Muscle layer of duodenum (tissue), 2 donors: ENCODE measurements at regions not wholly inside any gene's neighbourhood (a gene's known extent, or its start where the extent isn't known, plus 50 kb on each side); places are given as distances from the start of the nearest gene placed in this dataset.
A peak's percentile ranks its signal among the peaks of the same experiment; 100 is the strongest.

Source experiments
- H3K27ac ChIP-seq: one replicate; pipeline ENCODE4 v1.7.0; 2013; ENCODE audit warnings: mild to moderate bottlenecking, low read length
- H3K27me3 ChIP-seq: one replicate; pipeline ENCODE4 v1.7.0; 2013; ENCODE audit warnings: low read depth, mild to moderate bottlenecking, control low read depth, low read length
- H3K36me3 ChIP-seq, 2 donors: one replicate each; pipeline ENCODE4 v1.7.0; 2013; ENCODE audit warnings: low read length in 2 of 2, control low read depth in 1 of 2, mild to moderate bottlenecking in 1 of 2; ENCODE audit not compliant: insufficient read depth in 2 of 2, control insufficient read depth in 1 of 2
- H3K4me1 ChIP-seq, 2 donors: one replicate each; pipeline ENCODE4 v1.7.0; 2013; ENCODE audit warnings: low read length in 2 of 2, mild to moderate bottlenecking in 2 of 2, control low read depth in 1 of 2, moderate library complexity in 1 of 2; ENCODE audit not compliant: insufficient read depth in 2 of 2, control insufficient read depth in 1 of 2
- H3K4me3 ChIP-seq, 2 donors: one replicate each; pipeline ENCODE4 v1.7.0; 2013; ENCODE audit warnings: low read length in 2 of 2, low read depth in 1 of 2, mild to moderate bottlenecking in 1 of 2
- H3K9me3 ChIP-seq, 2 donors: one replicate each; pipeline ENCODE4 v1.7.0; 2013; ENCODE audit warnings: low read length in 2 of 2, control low read depth in 1 of 2, mild to moderate bottlenecking in 1 of 2; ENCODE audit not compliant: control insufficient read depth in 1 of 2
- donor health status: healthy.

- Histone ChIP-seq H3K27ac (no peak overlapping the region), H3K27me3 (no peaks in the 10 kb centered on the region), H3K9me3 (no peaks in the 10 kb centered on the region), H3K36me3 (no peaks in the 10 kb centered on the region), H3K4me1 (no peaks in the 10 kb centered on the region), H3K4me3 (no peak overlapping the region)
Observed at GRCh38 chr11:59302991-59303390, 55.7 kb upstream of the OR5AN1 start.

- H3K36me3 ChIP-seq: no peaks in the 10 kb centered on the region
- no peaks in the 10 kb centered on the region for H3K4me1 ChIP-seq
- no peak overlapping the region for H3K4me3 ChIP-seq
- no peak overlapping the region for H3K27ac ChIP-seq
- H3K9me3 ChIP-seq: no peaks in the 10 kb centered on the region
- no peaks in the 10 kb centered on the region for H3K27me3 ChIP-seq
Observed at GRCh38 chr11:59295435-59295834, 63.3 kb upstream of the OR5AN1 start.

DNA sequence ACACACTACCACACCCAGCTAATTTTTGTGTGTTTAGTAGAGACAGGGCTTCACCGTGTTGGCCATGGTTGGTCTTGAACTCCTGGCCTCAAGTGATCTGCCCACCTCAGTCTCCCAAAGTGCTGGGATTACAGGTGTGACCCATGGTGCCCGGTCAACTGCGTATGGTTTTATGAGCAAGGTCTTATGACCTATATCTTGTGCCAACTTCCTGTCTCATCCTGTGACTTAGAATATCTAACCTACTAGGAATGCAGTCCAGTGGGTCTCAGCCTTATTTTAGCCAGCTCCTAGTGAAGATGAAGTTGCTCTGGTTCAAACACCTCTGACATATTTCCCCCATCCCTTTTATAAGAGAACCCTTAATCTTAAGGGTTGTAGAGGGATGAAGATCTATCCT, 66.1 kb upstream of the OR5AN1 start:
- Histone ChIP-seq H3K9me3 (no peaks in the 10 kb centered on the region), H3K27ac (no peak overlapping the region), H3K4me3 (no peak overlapping the region), H3K36me3 (no peaks in the 10 kb centered on the region), H3K4me1 (no peaks in the 10 kb centered on the region), H3K27me3 (no peaks in the 10 kb centered on the region)

DNA sequence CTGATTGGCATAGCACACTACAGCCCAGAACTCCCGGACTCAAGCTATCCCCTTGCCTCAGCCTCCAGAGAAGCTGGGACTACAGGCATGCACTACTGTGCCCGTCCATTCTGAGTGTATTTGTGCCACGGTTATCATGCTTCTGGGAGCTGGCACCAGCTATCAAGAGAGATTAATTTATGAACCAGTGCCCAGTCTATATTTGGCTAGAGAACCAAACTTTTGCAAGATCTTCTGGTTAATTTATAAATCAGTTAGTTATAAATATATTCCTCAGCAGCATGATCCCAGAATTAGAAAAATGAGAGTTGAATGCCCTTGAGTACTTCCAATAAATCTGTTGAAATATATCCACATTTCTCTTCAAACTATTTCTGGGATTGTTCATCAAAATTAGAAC, 67.5 kb upstream of the OR5AN1 start:
- H3K9me3 ChIP-seq: no peaks in the 10 kb centered on the region
- no peak overlapping the region for H3K27ac ChIP-seq
- no peaks in the 10 kb centered on the region for H3K27me3 ChIP-seq
- no peaks in the 10 kb centered on the region for H3K36me3 ChIP-seq
- no peak overlapping the region for H3K4me3 ChIP-seq
- H3K4me1 ChIP-seq: no peaks in the 10 kb centered on the region

DNA sequence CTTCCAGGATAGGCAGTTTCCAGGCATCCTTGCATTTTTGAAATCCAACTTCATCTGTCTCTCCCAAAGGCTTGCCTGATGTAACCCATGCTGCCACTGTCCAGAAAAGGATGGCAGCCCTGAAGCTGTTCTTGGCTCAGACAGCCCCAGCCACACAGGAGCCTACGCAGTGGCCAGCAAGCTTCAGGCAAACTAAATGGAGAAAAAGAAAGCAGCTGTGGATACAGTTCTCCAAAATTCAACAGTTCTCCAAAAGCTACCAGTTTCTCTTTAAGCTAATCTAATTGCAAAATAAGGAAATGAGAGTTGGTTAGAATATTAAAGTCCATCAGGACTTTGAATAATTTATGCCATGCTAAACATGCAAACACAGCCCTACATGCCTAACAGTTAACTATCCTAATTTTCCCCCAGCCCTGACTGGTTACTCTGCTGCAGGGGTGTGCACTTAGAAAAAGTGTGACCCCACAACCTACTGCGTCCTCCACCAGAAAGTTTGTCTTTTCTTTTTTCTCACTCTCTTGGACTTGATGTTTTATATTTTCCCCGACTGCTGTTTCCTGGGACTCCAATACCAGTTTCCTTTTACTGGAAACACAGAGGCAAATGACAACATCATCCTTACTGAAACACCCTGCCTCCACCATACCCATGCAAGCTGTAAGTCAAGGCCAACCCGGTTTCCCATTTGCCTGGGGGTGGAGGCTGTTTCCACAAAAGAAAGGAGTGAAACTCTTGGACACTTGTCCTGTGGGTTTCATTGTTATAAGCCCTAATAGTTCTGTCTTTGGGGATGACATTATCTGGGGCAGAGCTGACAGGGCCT, 69.1 kb upstream of the OR5AN1 start:
- no peak overlapping the region for H3K27ac ChIP-seq
- no peaks in the 10 kb centered on the region for H3K27me3 ChIP-seq
- H3K9me3 ChIP-seq: no peaks in the 10 kb centered on the region
- H3K4me1 ChIP-seq: no peaks in the 10 kb centered on the region
- no peak overlapping the region for H3K4me3 ChIP-seq
- no peaks in the 10 kb centered on the region for H3K36me3 ChIP-seq

- H3K27ac ChIP-seq: no peak overlapping the region
- H3K4me1 ChIP-seq: no peaks in the 10 kb centered on the region
- no peaks in the 10 kb centered on the region for H3K36me3 ChIP-seq
- H3K27me3 ChIP-seq: no peaks in the 10 kb centered on the region
- no peak overlapping the region for H3K4me3 ChIP-seq
- no peaks in the 10 kb centered on the region for H3K9me3 ChIP-seq
Observed at GRCh38 chr11:59285716-59286260, 72.9 kb upstream of the OR5AN1 start.

DNA sequence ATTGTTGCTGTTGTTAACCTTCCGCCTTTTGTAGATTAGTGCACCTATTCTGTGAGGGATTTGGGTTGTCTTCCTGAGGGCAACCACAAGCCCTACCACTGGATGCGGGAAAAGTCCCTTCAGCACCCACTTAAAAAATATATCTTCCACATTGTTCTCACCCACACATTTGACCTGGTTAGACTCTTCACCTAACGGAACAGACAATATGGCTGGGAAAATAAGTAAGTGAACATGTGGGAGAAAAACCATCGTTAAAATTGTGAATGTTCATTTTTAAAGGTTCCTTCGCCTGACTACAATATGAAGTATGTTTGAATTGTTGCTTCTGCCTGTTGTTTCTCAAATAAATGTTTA, 72.0 kb upstream of the MPEG1 start:
- Histone ChIP-seq H3K36me3 (no peaks in the 10 kb centered on the region), H3K27me3 (no peaks in the 10 kb centered on the region), H3K4me1 (no peaks in the 10 kb centered on the region), H3K4me3 (no peak overlapping the region), H3K27ac (no peak overlapping the region), H3K9me3 (no peaks in the 10 kb centered on the region)

DNA sequence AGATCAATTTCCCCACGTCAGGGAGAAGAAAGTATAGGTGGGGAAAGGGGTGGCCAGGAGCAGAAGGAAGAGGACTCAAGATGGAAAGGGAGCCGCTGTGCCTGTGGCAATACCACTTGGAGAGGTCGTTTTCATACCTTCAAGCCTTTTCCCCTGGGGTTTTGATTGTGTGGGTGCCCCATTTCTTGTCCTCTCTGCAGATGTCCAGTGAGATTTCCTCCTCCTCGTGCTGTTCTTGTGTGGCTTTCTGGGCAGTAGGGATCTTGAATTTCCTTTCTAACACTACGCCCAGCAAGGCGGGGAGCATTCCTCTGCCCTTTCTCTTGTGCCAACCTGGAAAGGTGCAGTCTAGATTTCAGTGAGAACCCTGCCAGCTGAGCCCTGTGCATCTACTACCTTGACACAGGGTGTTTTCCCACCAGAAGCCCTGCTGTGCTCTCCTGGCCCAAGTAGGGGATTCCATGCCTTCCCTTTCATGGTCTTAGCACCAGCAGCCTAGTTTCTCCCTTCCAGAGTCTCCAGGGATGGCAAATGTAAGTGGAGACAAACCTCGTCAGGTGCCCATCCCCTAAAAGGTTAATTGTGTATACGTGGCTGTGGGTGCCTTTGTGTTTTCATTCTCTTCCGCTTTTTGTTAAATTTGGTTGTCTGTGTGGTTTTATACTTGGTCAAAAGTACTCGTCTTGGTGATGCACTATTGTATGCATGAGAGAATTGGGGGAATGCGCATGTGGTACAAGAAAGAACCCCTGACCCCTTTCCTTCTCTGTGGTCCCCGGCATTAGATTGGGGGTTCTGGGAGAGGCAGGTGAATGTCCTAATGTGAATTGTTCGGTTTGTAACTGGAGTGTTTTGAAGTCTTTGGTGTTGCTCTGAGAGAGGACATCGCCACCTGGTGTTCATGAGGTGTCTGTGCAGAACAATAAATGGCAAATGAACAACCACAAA, 71.4 kb upstream of the MPEG1 start:
- H3K36me3 ChIP-seq: no peaks in the 10 kb centered on the region
- H3K27ac ChIP-seq: no peak overlapping the region
- H3K9me3 ChIP-seq: no peaks in the 10 kb centered on the region
- H3K4me3 ChIP-seq: no peak overlapping the region
- no peaks in the 10 kb centered on the region for H3K27me3 ChIP-seq
- no peaks in the 10 kb centered on the region for H3K4me1 ChIP-seq

DNA sequence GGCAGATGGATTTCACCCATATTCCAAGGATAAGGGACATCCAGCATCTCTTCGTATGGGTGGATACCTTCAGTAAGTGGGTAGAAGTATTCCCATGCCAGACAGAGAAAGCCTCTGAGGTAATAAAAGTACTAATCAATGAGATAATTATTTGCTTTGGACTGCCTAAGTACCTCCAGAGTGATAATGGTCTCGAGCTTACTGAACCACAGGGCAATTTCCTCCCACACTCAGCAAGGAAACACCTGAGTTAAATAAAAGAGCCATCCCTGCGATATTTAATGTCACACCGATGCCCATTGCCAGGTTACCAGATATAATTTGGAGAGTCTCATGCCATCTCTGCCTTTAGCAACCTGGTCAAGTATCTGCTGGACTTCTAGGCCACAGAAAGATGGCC, 70.6 kb upstream of the MPEG1 start:
- no peaks in the 10 kb centered on the region for H3K4me1 ChIP-seq
- H3K27ac ChIP-seq: no peak overlapping the region
- no peaks in the 10 kb centered on the region for H3K9me3 ChIP-seq
- H3K27me3 ChIP-seq: no peaks in the 10 kb centered on the region
- no peak overlapping the region for H3K4me3 ChIP-seq
- no peaks in the 10 kb centered on the region for H3K36me3 ChIP-seq

DNA sequence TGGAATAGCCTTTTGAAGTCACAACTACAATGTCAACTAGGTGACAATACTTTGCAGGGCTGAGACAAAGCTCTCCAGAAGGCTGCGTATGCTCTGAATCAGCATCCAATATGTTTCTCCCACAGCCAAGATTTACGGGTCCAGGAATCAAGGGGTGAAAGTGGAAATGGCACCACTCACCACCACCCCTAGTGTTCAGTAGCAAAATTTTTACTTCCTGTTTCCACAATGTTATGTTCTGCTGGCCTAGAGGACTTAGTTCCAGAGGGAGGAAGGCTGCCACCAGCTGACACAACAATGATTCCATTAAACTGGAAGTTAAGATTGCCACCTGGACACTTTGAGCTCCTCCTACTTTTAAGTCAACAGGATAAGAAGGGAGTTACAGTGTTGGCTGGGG, 68.5 kb upstream of the MPEG1 start:
- Histone ChIP-seq H3K4me1 (no peaks in the 10 kb centered on the region), H3K27ac (no peak overlapping the region), H3K4me3 (no peak overlapping the region), H3K36me3 (no peaks in the 10 kb centered on the region), H3K27me3 (no peaks in the 10 kb centered on the region), H3K9me3 (no peaks in the 10 kb centered on the region)

- H3K36me3 ChIP-seq: no peaks in the 10 kb centered on the region
- H3K27me3 ChIP-seq: no peaks in the 10 kb centered on the region
- H3K9me3 ChIP-seq: no peaks in the 10 kb centered on the region
- H3K27ac ChIP-seq: peak overlapping the region; percentile 43
- no peak overlapping the region for H3K4me3 ChIP-seq
- peaks cover 0 to 4% of the 10 kb centered on the region in 2 donors for H3K4me1 ChIP-seq
Observed at GRCh38 chr11:59273373-59273841, 60.7 kb upstream of the MPEG1 start.
